Endodermal cell (in vitro differentiated cells): ENCODE measurements at regions not wholly inside any gene's neighbourhood (a gene's known extent, or its start where the extent isn't known, plus 50 kb on each side); places are given as distances from the start of the nearest gene placed in this dataset.

ENCODE experiments used
- DNase-seq: peaks from one replicate; pipeline ENCODE4 v3.0.0-alpha.2; 2017
- H3K27ac ChIP-seq: 2 replicates; pipeline ENCODE4 v1.5.1; 2013; ENCODE audit warnings: mild to moderate bottlenecking, low read depth, low read length, moderate library complexity
- H3K27me3 ChIP-seq: 2 replicates; pipeline ENCODE4 v1.6.1; 2013; ENCODE audit warnings: mild to moderate bottlenecking, low read length, moderate library complexity; ENCODE audit not compliant: insufficient read depth, control insufficient read depth, poor library complexity, severe bottlenecking
- H3K36me3 ChIP-seq: 2 replicates; pipeline ENCODE4 v1.7.0; 2013; ENCODE audit warnings: mild to moderate bottlenecking, low read length, moderate library complexity; ENCODE audit not compliant: control insufficient read depth, insufficient read depth
- H3K4me1 ChIP-seq: one replicate; pipeline ENCODE4 v1.7.0; 2013; ENCODE audit warnings: low read length; ENCODE audit not compliant: control insufficient read depth, insufficient read depth
- H3K4me3 ChIP-seq: 2 replicates; pipeline ENCODE4 v1.5.1; 2013; ENCODE audit warnings: mild to moderate bottlenecking, low read length, moderate library complexity
- H3K9ac ChIP-seq: 2 replicates; pipeline ENCODE4 v1.6.1; 2013; ENCODE audit warnings: mild to moderate bottlenecking, low read length, moderate library complexity; ENCODE audit not compliant: poor library complexity, severe bottlenecking; ENCODE audit errors: extremely low read depth
- H3K9me3 ChIP-seq: 2 replicates; pipeline ENCODE4 v1.6.1; 2013; ENCODE audit warnings: mild to moderate bottlenecking, low read length, moderate library complexity; ENCODE audit not compliant: control insufficient read depth
- H3K27ac Mint-ChIP-seq: 2 replicates; pipeline ENCODE4 v1.8.0; 2020; ENCODE audit warnings: mixed read lengths
- H3K27me3 Mint-ChIP-seq: 2 replicates; pipeline ENCODE4 v1.8.0; 2021; ENCODE audit warnings: mild to moderate bottlenecking, mixed read lengths; ENCODE audit not compliant: insufficient read depth
- H3K36me3 Mint-ChIP-seq: 2 replicates; pipeline ENCODE4 v1.8.0; 2020; ENCODE audit warnings: low read depth, mixed read lengths
- H3K4me1 Mint-ChIP-seq: 2 replicates; pipeline ENCODE4 v1.8.0; 2020; ENCODE audit warnings: mixed read lengths
- H3K4me3 Mint-ChIP-seq: 2 replicates; pipeline ENCODE4 v1.8.0; 2020; ENCODE audit warnings: mild to moderate bottlenecking, moderate library complexity, mixed read lengths
- H3K9me3 Mint-ChIP-seq: 2 replicates; pipeline ENCODE4 v1.8.0; 2020; ENCODE audit warnings: mild to moderate bottlenecking, mixed read lengths
- WGBS, 2 experiments: methylation state at CpG; one replicate each; pipeline versions ENCODE4 v1.1.5 to v1.1.7; 2013; ENCODE audit warnings: missing lambda C conversion rate in 2 of 2, mixed read lengths in 1 of 2; ENCODE audit not compliant: insufficient coverage in 1 of 2, insufficient read length in 1 of 2; 5-methylcytosine and 5-hydroxymethylcytosine counted together
- TF ChIP-seq, protein P1 (sequence below): fragments of 200-600 bp; sonication (generic); conservative IDR thresholded peaks from 2 replicates; pipeline ENCODE4 v1.5.0; 2021; ENCODE audit warnings: antibody characterized with exemption, mild to moderate bottlenecking

DNA sequence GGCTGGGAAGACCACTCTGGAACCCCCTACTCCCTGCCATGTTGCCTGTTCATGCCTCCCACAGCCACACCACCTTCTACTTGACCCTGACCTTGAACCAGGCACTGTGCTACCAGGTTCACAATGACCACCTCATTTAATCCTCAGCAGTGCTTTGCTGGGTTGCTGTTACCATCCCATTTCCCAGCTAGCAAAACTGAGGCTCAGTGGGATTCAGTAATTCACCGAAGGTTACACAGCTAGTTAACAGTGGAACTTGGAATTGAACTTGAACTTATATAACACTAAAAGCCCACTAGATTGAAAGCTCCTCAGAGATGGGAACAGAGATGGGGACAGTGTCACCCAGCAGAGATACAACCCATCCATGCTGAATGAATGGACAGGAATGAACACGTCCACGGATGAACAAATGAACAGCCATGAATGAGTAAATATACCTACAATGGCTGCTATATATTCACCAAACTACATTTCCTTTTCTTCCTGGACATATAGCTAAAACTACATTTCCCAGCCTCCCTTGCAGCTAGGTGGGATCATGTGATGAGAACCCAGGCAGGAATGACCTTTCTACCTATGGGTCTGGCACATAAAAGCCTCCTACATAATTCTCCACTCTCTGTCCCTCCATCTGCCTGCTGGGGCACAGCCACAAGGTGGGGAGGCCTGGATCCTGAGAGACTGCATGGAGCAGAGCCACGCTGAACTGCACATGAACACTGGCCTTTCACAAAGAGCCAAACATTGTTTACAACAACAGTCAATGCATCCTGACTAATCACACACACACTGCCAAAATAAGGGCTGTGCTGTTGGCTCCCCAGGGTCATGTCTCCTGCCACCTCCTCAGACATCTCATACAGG is 94.8 kb downstream of the RMI2 start:
- no peaks in the 10 kb centered on the region for H3K4me1 ChIP-seq
- no peaks in the 10 kb centered on the region for H3K27me3 ChIP-seq
- no peak overlapping the region for H3K4me3 ChIP-seq
- H3K9me3 ChIP-seq, result peaks cover 15% of the 10 kb centered on the region
- no peaks in the 10 kb centered on the region for H3K36me3 ChIP-seq
- H3K4me3 Mint-ChIP-seq, result no peak overlapping the region
- H3K4me1 Mint-ChIP-seq, result no peaks in the 10 kb centered on the region
- H3K27me3 Mint-ChIP-seq, result no peaks in the 10 kb centered on the region
- no peak overlapping the region for H3K9ac ChIP-seq
- no peak overlapping the region for H3K27ac Mint-ChIP-seq
- H3K9me3 Mint-ChIP-seq, result peaks cover 19% of the 10 kb centered on the region
- no peak overlapping the region for H3K27ac ChIP-seq
- TF ChIP-seq, protein P1, sequence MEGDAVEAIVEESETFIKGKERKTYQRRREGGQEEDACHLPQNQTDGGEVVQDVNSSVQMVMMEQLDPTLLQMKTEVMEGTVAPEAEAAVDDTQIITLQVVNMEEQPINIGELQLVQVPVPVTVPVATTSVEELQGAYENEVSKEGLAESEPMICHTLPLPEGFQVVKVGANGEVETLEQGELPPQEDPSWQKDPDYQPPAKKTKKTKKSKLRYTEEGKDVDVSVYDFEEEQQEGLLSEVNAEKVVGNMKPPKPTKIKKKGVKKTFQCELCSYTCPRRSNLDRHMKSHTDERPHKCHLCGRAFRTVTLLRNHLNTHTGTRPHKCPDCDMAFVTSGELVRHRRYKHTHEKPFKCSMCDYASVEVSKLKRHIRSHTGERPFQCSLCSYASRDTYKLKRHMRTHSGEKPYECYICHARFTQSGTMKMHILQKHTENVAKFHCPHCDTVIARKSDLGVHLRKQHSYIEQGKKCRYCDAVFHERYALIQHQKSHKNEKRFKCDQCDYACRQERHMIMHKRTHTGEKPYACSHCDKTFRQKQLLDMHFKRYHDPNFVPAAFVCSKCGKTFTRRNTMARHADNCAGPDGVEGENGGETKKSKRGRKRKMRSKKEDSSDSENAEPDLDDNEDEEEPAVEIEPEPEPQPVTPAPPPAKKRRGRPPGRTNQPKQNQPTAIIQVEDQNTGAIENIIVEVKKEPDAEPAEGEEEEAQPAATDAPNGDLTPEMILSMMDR, result no peak
- 86 to 91% methylated on average over 3 to 4 of the region's 4 CpGs for WGBS, 2 experiments
- H3K36me3 Mint-ChIP-seq, result no peaks in the 10 kb centered on the region
- DNase-seq, result no peak

DNA sequence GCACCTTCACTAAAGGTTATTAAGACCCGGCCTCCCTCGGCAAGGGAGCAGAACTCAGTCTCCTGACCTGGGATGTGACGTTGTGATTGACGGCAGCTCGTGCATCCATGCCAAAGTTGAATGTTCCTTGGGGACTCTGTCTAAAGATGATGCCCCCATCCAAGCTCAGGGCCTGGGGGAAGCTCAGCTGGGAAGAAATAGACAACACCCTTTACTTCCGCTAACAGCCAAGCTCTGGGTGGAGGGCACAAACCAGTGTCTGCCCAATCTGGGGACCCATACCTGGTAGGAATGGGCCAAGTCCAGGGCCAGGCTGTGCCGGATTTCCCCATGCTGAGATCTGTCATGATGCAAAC is 95.4 kb downstream of the RMI2 start:
- peaks cover 19% of the 10 kb centered on the region for H3K9me3 Mint-ChIP-seq

DNA sequence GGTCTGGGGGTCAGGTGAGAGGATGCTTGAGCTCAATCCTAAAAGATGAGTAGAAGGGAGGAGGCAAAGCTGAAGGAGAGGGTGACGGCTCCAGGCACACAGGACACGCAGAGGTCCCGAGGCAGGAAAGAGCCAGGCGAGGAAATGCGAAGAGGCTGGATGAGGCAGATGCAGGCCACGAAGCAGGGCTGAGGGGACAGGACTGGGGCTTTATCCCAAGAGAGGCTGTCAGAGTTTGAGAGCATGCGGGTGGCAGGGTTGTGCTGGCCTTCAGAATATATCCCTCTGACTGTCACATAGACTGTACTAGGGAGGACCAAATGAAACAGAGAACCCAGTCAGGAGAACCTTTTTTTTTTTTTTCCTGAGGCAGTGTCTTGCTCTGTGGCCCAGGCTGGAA is 100.2 kb downstream of the RMI2 start:
- no peaks in the 10 kb centered on the region for H3K36me3 Mint-ChIP-seq
- H3K4me3 Mint-ChIP-seq, result no peak overlapping the region
- no peaks in the 10 kb centered on the region for H3K27me3 Mint-ChIP-seq
- Histone ChIP-seq H3K36me3 (no peaks in the 10 kb centered on the region), H3K4me1 (no peaks in the 10 kb centered on the region), H3K27me3 (no peaks in the 10 kb centered on the region), H3K4me3 (no peak overlapping the region), H3K9me3 (peaks cover 8% of the 10 kb centered on the region), H3K27ac (no peak overlapping the region), H3K9ac (no peak overlapping the region)
- H3K9me3 Mint-ChIP-seq, result peaks cover 10% of the 10 kb centered on the region
- H3K27ac Mint-ChIP-seq, result no peak overlapping the region
- no peaks in the 10 kb centered on the region for H3K4me1 Mint-ChIP-seq
- TF ChIP-seq, protein P1, result no peak
- no peak for DNase-seq
- 94 to 96% methylated on average over 5 to 7 of the region's 7 CpGs for WGBS, 2 experiments

More for the DNA sequence above, 95.4 kb downstream of the RMI2 start:
- Mint-ChIP-seq H3K4me3 (no peak overlapping the region), H3K4me1 (no peaks in the 10 kb centered on the region), H3K27me3 (no peaks in the 10 kb centered on the region), H3K27ac (no peak overlapping the region), H3K36me3 (no peaks in the 10 kb centered on the region)
- 85 to 100% methylated on average over 6 to 7 of the region's 7 CpGs for WGBS, 2 experiments
- Histone ChIP-seq H3K27ac (no peak overlapping the region), H3K4me1 (no peaks in the 10 kb centered on the region), H3K9me3 (peaks cover 15% of the 10 kb centered on the region), H3K36me3 (no peaks in the 10 kb centered on the region), H3K27me3 (no peaks in the 10 kb centered on the region), H3K9ac (no peak overlapping the region), H3K4me3 (no peak overlapping the region)
- TF ChIP-seq, protein P1, result no peak
- no peak for DNase-seq
